ENCODE measurements at regions not wholly inside any gene's neighbourhood (a gene's known extent, or its start where the extent isn't known, plus 50 kb on each side); places are given as distances from the start of the nearest gene placed in this dataset.

DNA sequence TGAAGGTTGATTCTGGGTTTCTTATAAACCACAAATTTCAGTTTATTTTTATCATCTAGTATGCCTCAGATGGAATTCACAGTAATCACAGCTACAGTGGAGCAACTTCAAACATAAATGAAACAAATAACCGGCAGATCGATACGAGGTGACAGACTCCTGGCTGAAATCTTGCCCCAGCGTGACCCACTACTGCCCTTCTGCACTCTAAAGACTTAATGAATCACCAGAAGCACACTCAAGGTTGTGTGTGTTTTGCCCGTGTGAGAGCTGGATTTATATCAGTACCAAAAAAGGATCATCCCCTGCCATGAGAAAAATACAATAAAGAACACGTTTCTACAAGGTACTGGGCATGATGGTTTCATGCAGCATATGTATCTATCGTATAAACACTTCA, 161.7 kb downstream of the KLF12 start:
- H3K4me3 Mint-ChIP-seq, result no peak overlapping the region
- intact Hi-C loops (cut with micrococcal nuclease), result no loop called here
- no peaks in the 10 kb centered on the region for H3K36me3 Mint-ChIP-seq (ENCODE audit: low read depth)
- H3K27me3 Mint-ChIP-seq (ENCODE audit: insufficient read depth), result no peaks in the 10 kb centered on the region
- H3K4me1 Mint-ChIP-seq (ENCODE audit: low read depth), result peaks cover 12% of the 10 kb centered on the region
- no peaks in the 10 kb centered on the region for H3K9me3 Mint-ChIP-seq
- DNase-seq (ENCODE audit: low spot score), result no peak
- H3K27ac Mint-ChIP-seq, result no peak overlapping the region

DNA sequence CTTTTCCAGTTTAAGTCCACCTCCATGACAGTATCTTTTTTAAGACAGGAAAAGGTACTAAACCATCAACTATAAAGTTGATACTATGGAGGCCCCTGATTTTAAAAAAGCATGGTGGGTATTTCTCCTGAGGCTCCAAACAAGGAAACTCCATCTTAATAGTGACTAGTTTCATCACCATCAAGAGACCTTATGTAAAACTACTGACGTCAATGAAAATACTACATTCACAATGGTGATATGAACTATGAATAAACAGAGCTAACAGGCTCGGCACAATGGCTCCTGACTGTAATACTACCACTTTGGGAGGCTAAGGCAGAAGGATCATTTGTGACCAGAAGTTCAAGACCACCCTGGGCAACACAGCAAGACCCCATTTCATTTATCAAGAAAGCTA, 162.7 kb downstream of the KLF12 start:
- no peak for DNase-seq (ENCODE audit: low spot score)
- intact Hi-C loops (cut with micrococcal nuclease), result no loop called here
- Mint-ChIP-seq H3K27me3 (ENCODE audit: insufficient read depth) (no peaks in the 10 kb centered on the region), H3K36me3 (ENCODE audit: low read depth) (no peaks in the 10 kb centered on the region), H3K27ac (no peak overlapping the region), H3K9me3 (no peaks in the 10 kb centered on the region), H3K4me1 (ENCODE audit: low read depth) (peaks cover 12% of the 10 kb centered on the region), H3K4me3 (no peak overlapping the region)

DNA sequence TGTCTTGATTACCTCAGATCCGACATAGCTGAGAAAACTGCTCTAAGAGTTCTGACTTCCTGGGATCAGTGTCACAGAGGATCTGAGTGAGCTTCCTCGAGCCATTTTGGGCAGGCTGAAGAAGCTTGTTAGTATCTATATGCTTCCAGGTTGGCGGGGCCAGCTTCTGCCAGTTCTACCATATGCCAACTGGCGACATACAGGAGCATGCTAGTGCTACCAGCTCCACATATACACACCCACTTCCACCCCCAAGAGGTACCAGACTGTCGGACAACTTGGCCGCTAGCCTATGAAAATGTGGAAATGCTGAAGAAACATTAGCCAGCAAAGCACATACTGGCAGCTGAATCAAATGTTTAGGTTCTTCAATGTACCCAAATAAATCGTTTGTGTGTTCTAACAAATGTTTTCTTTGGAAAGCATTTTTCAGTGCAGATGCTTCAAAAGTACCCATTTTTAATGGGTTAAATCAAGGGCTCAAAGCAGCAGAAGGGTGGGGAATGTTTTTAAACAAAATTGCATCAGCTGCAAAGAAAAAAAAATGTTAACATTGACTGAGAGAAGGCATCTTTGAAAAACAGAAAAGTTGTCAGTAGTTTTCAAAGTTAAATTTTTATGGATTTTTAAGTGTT, 163.7 kb downstream of the KLF12 start:
- no peak overlapping the region for H3K27ac Mint-ChIP-seq
- H3K4me3 Mint-ChIP-seq, result no peak overlapping the region
- H3K4me1 Mint-ChIP-seq (ENCODE audit: low read depth), result peaks cover 12% of the 10 kb centered on the region
- intact Hi-C loops (cut with micrococcal nuclease), result no loop called here
- H3K36me3 Mint-ChIP-seq (ENCODE audit: low read depth), result no peaks in the 10 kb centered on the region
- no peak for DNase-seq (ENCODE audit: low spot score)
- no peaks in the 10 kb centered on the region for H3K9me3 Mint-ChIP-seq
- no peaks in the 10 kb centered on the region for H3K27me3 Mint-ChIP-seq (ENCODE audit: insufficient read depth)

DNA sequence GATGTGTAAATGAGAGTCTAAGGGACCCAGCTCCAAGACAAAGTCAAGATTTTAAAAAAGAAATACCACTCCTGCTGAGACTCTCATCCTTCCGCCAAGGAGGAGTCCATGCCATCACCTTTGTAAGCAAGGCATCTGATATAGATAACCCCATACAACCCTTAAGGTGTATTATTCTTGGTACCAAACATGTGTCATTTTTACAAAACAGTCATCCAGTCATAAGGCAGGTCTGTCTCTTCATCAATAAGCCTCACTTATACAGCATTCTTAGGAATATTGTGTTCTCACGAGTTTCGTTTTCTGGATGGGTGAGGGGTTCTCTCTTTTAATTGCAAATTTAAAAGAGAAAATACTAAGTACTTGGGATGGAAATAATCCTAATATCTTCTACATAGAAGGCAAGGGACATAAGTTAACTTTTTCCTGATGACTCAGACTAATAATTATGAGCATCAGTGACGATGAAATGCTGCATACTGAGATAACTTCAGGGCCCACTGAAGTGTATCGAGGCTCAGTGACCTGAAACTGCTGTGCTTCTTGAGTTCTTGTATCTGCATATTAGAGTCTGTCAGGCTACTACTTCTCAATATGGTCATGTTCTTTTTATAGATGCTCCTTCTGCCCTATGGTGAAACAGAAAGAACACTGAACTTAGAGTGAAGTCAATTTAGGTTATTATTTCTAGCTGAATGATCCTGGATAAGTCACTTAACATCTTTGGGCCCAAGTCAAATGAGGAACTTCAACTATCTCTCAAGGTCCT, 166.6 kb downstream of the KLF12 start:
- no peaks in the 10 kb centered on the region for H3K36me3 Mint-ChIP-seq (ENCODE audit: low read depth)
- peaks cover 2% of the 10 kb centered on the region for H3K4me1 Mint-ChIP-seq (ENCODE audit: low read depth)
- intact Hi-C loops (cut with micrococcal nuclease), result no loop called here
- no peaks in the 10 kb centered on the region for H3K9me3 Mint-ChIP-seq
- no peak for DNase-seq (ENCODE audit: low spot score)
- no peak overlapping the region for H3K27ac Mint-ChIP-seq
- H3K4me3 Mint-ChIP-seq, result no peak overlapping the region
- no peaks in the 10 kb centered on the region for H3K27me3 Mint-ChIP-seq (ENCODE audit: insufficient read depth)

DNA sequence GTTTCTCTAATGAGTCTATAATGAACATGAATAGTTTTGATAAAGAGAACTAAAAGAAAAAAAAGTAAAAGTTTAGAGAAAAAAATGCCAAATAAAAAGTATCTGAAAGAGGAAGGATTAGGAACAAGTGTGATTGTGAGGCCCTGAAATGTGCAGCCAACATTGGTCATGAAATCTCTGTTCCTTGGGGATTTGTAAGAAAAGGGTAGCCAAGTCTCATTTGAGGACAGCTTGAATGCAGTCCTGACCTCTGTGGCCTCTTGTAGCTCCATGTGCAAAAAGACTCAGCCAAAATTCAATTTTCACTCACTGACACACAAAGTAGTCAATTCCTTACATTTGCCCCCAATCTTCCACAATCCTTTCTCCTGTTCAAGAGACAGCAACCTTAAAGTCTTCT, 167.9 kb downstream of the KLF12 start:
- Mint-ChIP-seq H3K9me3 (peaks cover 4% of the 10 kb centered on the region), H3K4me1 (ENCODE audit: low read depth) (no peaks in the 10 kb centered on the region)

DNA sequence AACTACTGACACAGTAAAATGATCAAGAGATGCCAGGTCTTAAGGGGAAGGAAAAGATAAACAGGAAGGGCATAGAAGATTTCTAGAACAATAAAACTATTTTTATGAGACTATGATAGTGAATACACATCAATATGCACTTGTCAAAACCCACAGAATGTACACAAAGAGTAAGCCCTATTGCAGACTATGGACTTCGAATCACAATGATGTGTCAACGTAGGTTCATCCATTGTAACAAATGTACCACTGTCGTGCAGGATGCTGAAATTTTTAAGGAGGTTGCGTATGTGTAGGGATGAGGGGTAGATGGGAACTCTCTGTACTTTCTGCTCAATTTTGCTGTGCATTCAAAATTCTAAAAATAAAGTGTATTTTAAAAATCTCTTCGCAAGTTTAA, 171.9 kb downstream of the KLF12 start:
- H3K4me3 Mint-ChIP-seq, result no peak overlapping the region
- H3K36me3 Mint-ChIP-seq (ENCODE audit: low read depth), result peaks cover 4% of the 10 kb centered on the region
- no peaks in the 10 kb centered on the region for H3K27me3 Mint-ChIP-seq (ENCODE audit: insufficient read depth)
- no peaks in the 10 kb centered on the region for H3K4me1 Mint-ChIP-seq (ENCODE audit: low read depth)
- peaks cover 4% of the 10 kb centered on the region for H3K9me3 Mint-ChIP-seq
- intact Hi-C loops (cut with micrococcal nuclease), result no loop called here
- H3K27ac Mint-ChIP-seq, result no peak overlapping the region
- no peak for DNase-seq (ENCODE audit: low spot score)

More for the DNA sequence above, 167.9 kb downstream of the KLF12 start:
- Mint-ChIP-seq H3K36me3 (ENCODE audit: low read depth) (peaks cover 4% of the 10 kb centered on the region), H3K27me3 (ENCODE audit: insufficient read depth) (no peaks in the 10 kb centered on the region), H3K4me3 (no peak overlapping the region), H3K27ac (no peak overlapping the region)
- DNase-seq (ENCODE audit: low spot score), result no peak
- intact Hi-C loops (cut with micrococcal nuclease), result no loop called here

DNA sequence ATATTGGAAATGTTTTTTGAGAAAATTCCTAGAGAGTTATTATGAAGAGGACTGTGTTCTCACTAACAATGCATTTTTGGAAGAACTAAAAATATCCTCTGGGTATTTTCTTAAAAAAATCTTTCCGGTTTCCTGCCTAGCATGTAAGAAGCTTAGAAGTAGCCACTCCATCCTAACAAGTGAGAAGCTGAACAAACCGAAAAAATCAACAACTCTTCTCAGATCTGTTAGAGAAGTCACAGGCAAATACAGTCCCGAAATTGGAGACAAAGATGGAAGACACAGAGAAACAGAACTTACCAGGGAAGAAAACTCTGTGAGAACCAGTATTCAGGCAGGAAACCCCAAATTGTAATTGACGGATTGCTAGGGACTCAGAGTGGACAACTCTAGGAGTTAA, 173.0 kb downstream of the KLF12 start:
- Mint-ChIP-seq H3K36me3 (ENCODE audit: low read depth) (peaks cover 4% of the 10 kb centered on the region), H3K4me1 (ENCODE audit: low read depth) (no peaks in the 10 kb centered on the region), H3K9me3 (peaks cover 4% of the 10 kb centered on the region), H3K4me3 (no peak overlapping the region), H3K27ac (no peak overlapping the region), H3K27me3 (ENCODE audit: insufficient read depth) (no peaks in the 10 kb centered on the region)
- intact Hi-C loops (cut with micrococcal nuclease), result no loop called here
- no peak for DNase-seq (ENCODE audit: low spot score)

DNA sequence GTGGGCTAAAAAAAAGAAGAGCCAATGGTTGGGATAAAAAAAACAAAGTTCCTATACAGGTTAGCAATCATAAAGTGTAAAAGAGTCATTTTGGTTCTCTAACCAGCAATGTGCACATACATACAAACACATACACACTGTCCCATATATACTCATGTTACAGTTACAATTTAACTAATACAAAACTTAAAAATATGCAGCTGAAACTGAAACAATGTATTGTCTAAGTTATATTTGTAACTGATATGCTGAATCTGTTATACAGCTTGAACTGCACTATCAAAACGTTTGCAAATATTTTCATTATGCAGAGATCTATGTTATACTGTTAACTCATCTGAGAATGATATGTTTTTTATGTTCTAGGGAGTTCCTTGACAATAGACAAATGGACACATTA, 173.7 kb downstream of the KLF12 start:
- Mint-ChIP-seq H3K27ac (no peak overlapping the region), H3K36me3 (ENCODE audit: low read depth) (peaks cover 4% of the 10 kb centered on the region), H3K4me3 (no peak overlapping the region), H3K4me1 (ENCODE audit: low read depth) (no peaks in the 10 kb centered on the region), H3K27me3 (ENCODE audit: insufficient read depth) (no peaks in the 10 kb centered on the region), H3K9me3 (peaks cover 4% of the 10 kb centered on the region)
- no peak for DNase-seq (ENCODE audit: low spot score)
- intact Hi-C loops (cut with micrococcal nuclease), result no loop called here

DNA sequence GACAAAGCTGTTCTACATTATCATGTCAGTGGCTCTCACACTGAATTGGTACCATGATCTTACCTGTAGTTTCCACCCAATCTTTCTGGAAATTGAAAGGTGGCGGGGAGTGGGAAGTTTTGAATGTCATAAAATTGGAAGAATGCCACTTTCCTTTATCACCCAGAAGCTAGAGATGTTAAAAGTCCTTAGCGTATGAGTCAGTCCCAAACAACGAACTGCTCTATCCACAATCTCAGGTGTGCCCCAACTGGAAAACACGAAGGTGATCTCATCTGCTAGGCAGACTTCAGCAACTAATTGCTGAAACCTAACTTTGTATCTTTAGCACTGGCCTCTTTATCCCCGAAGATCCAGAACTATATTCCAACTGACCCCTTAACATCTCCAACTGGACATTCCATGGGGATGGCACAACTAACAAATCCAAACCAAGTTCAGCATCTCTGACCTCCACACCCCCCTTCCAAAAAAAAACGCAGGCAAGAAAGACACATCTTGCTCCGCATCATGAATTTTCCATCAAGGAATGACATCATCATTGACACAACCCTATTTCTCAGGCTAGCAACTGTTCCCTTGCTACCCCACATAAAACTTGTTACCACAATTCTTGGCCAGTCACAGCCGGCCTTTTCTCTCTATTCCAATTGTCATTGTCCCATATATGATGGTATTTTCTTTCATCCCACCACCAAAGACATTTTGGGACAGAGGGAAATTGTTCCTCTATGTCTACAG, 175.4 kb downstream of the KLF12 start:
- intact Hi-C loops (cut with micrococcal nuclease), result no loop called here
- Mint-ChIP-seq H3K27ac (no peak overlapping the region), H3K9me3 (peaks cover 4% of the 10 kb centered on the region), H3K36me3 (ENCODE audit: low read depth) (peaks cover 4% of the 10 kb centered on the region), H3K4me3 (no peak overlapping the region), H3K27me3 (ENCODE audit: insufficient read depth) (no peaks in the 10 kb centered on the region), H3K4me1 (ENCODE audit: low read depth) (no peaks in the 10 kb centered on the region)
- no peak for DNase-seq (ENCODE audit: low spot score)

DNA sequence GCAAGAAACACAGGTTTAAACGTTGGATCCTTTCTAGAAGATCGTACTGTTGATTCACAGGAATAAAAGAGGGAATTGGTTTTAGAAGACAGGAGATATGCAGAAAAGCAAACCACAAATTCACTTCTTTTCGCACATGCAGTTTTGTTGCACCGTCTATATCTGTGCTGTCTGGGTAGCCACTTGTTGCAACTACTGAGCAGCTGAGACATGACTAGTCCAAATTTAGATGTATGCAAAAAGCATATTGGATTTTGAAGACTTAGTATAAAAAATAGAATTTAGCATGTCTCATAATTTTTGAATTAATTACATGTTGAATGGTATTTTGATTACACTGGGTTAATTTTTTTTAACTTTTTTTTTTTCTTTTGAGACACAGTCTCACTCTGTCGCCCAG, 176.3 kb downstream of the KLF12 start:
- Mint-ChIP-seq H3K4me3 (no peak overlapping the region), H3K27ac (no peak overlapping the region), H3K36me3 (ENCODE audit: low read depth) (peaks cover 4% of the 10 kb centered on the region), H3K4me1 (ENCODE audit: low read depth) (peaks cover under 1% of the 10 kb centered on the region), H3K9me3 (peaks cover 4% of the 10 kb centered on the region), H3K27me3 (ENCODE audit: insufficient read depth) (no peaks in the 10 kb centered on the region)
- intact Hi-C loops (cut with micrococcal nuclease), result no loop called here
- no peak for DNase-seq (ENCODE audit: low spot score)

DNA sequence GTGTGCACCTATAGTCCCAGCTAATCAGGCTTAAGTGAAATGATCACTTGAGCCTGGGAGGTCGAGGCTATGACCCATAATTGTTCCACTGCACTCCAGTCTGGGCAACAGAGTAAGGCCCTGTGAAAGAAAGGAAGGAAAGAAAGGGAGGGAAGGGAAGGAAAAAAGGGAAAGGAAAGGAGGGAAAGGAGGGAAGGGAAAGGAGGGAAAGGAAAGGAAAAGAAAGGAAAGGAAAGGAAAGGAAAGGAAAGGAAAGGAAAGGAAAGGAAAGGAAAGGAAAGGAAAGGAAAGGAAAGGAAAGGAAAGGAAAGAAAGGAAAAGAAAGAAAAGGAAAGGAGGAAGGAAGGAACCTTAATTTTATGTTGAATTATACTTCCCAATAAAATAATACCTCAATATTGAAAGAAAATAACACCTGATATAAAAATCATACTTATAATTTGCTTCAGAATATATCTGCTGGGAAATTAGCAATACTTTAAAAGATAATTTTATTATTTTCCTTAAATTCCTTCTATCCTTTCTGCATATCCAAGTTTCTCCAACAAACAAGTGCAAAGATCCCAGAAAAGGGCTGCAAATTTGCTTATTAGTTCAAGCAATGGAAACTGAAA, 177.3 kb downstream of the KLF12 start:
- Mint-ChIP-seq H3K9me3 (no peaks in the 10 kb centered on the region), H3K4me1 (ENCODE audit: low read depth) (peaks cover 5% of the 10 kb centered on the region), H3K27me3 (ENCODE audit: insufficient read depth) (no peaks in the 10 kb centered on the region), H3K36me3 (ENCODE audit: low read depth) (peaks cover 3% of the 10 kb centered on the region), H3K27ac (no peak overlapping the region), H3K4me3 (no peak overlapping the region)
- intact Hi-C loops (cut with micrococcal nuclease), result no loop called here
- no peak for DNase-seq (ENCODE audit: low spot score)

DNA sequence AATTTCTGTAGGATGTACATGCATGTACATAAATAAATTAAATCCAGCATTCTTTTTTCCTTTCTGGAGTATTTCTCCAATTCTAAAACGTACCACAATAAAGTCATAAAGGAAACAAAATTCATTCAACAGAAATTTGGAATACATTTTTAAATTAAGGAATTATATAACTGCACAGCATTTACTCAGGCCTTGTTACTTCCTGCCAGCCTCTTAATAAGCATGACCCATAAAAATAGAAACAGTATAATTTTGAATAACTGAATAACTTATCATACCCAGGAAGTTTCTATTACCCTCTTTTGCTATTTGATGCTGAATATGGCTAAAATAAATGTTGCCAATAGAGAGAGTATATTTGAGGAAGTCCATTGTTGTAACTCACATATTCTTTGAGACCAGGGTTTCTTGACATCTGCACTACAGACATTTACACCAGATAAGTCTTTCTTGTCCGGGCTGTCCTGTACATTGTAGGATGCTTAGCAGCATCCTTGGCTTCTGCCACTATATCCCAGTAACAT, 178.2 kb downstream of the KLF12 start:
- H3K4me3 Mint-ChIP-seq, result no peak overlapping the region
- peaks cover 5% of the 10 kb centered on the region for H3K36me3 Mint-ChIP-seq (ENCODE audit: low read depth)
- H3K27me3 Mint-ChIP-seq (ENCODE audit: insufficient read depth), result no peaks in the 10 kb centered on the region
- H3K9me3 Mint-ChIP-seq, result no peaks in the 10 kb centered on the region
- H3K4me1 Mint-ChIP-seq (ENCODE audit: low read depth), result peaks cover 5% of the 10 kb centered on the region
- H3K27ac Mint-ChIP-seq, result no peak overlapping the region
- intact Hi-C loops (cut with micrococcal nuclease), result no loop called here
- no peak for DNase-seq (ENCODE audit: low spot score)

DNA sequence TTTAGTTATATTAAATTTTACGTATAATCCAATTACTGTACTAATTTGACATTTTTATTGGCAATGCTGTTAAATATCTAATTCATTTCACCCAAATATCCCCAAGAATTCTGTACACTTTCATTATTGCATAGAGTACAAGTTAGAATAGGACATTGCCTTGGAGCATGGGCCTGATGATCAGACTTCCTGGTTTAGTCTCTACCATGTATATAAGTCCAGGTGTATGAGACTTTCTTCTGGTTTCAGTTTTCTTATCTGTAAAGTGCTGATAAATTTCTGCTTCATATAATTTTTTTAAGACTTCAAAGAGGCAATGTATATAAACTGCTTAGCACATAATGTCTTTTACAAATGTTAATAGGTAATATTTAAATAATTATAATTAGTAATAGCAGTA, 179.4 kb downstream of the KLF12 start:
- H3K9me3 Mint-ChIP-seq, result no peaks in the 10 kb centered on the region
- no peaks in the 10 kb centered on the region for H3K27me3 Mint-ChIP-seq (ENCODE audit: insufficient read depth)
- no peak overlapping the region for H3K27ac Mint-ChIP-seq
- H3K36me3 Mint-ChIP-seq (ENCODE audit: low read depth), result peaks cover 7% of the 10 kb centered on the region
- no peak overlapping the region for H3K4me3 Mint-ChIP-seq
- intact Hi-C loops (cut with micrococcal nuclease), result no loop called here
- H3K4me1 Mint-ChIP-seq (ENCODE audit: low read depth), result peaks cover 10% of the 10 kb centered on the region
- no peak for DNase-seq (ENCODE audit: low spot score)
